AG09309 (cell line): ENCODE measurements at regions not wholly inside any gene's neighbourhood (a gene's known extent, or its start where the extent isn't known, plus 50 kb on each side); places are given as distances from the start of the nearest gene placed in this dataset.

ENCODE experiments used
- DNase-seq: peaks from one replicate; pipeline ENCODE4 v3.0.0-alpha.2; 2010; ENCODE audit warnings: low read depth
- H3K4me3 ChIP-seq: 2 replicates; pipeline ENCODE4 v1.5.1; 2011; ENCODE audit warnings: mild to moderate bottlenecking, low read depth, low read length, moderate library complexity; ENCODE audit not compliant: control insufficient read depth
- CTCF ChIP-seq: IDR thresholded peaks from 2 replicates; pipeline ENCODE4 v1.5.1; 2011; ENCODE audit warnings: mild to moderate bottlenecking, low read depth, low read length, inconsistent platforms; ENCODE audit not compliant: insufficient read depth, control insufficient read depth; ENCODE audit errors: missing control alignments

GRCh38 chr14:61963926-61964325 lies 201.7 kb downstream of the SNAPC1 start:
- no peak for DNase-seq
- no peak for TF ChIP-seq CTCF
- no peak overlapping the region for H3K4me3 ChIP-seq

- no peak overlapping the region for H3K4me3 ChIP-seq
- peak; percentile 60 for DNase-seq
- TF ChIP-seq CTCF: no peak
Measured at GRCh38 chr14:61965030-61965745, 203.0 kb downstream of the SNAPC1 start.

DNA sequence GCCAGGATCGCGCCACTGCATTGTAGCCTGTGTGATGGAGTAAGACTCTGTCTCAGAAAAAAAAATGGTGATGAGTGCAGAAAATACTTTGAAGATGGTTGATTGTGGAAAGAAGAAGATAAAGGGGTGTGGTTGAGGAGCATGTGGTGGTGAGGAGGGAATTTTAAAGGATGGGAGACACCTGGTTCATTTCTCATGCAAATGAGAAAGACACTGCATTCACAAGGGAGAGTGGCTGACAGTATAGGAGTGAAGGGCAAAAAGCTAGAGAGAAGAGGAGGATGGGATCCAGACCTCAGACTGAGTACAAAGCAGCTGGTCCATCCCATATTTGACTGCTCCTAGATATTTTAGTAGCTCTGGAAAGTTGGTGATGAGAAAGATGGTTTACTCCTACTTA lies 206.0 kb downstream of the SNAPC1 start:
- no peak overlapping the region for H3K4me3 ChIP-seq
- TF ChIP-seq CTCF: no peak
- no peak for DNase-seq

DNA sequence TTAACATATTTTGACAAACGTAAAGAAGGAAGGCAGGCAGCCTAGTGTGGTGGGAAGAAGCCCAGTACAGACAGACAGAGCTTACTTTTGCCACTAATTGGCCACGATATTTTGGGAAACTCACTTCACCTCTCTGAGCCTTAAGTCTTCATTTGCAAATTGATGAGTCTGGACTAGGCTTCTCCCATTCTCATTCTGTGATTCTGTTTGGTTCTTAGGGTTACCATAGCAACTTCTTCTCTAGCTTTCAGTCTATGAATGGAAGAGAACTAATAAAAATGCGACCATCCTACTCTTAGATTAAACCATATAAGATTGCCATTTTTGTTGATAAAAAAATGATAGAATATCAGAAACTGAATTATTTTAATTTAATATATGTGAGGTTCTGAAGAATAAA lies 210.5 kb downstream of the SNAPC1 start:
- no peak for DNase-seq
- no peak for TF ChIP-seq CTCF

GRCh38 chr14:61973981-61974380 lies 211.8 kb downstream of the SNAPC1 start:
- DNase-seq: peak; percentile 29
- TF ChIP-seq CTCF: peak; percentile 9
- H3K4me3 ChIP-seq: no peak overlapping the region

More for the DNA sequence above, 210.5 kb downstream of the SNAPC1 start:
- H3K4me3 ChIP-seq: no peak overlapping the region

DNA sequence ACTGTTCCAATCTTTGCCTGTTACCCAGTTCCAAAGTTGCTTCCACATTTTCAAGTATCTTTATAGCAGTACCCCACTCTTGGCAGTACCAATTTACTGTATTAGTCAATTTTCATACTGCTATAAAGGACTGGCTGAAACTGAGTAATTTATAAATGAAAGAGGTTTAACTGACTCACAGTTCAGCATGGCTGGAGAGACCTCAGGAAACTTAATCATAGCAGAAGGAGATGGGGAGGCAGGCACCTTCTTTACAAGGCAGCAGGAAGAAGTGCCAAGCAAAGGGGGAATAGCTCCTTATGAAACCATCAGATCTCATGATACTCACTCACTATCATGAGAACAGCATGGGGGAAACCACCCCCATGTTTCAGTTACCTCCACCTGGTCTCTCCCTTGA lies 215.0 kb downstream of the SNAPC1 start:
- TF ChIP-seq CTCF: no peak
- no peak overlapping the region for H3K4me3 ChIP-seq
- DNase-seq: no peak

- no peak for DNase-seq
- TF ChIP-seq CTCF: no peak
- H3K4me3 ChIP-seq: no peak overlapping the region
Measured at GRCh38 chr14:61988240-61988639, 226.0 kb downstream of the SNAPC1 start.
